ENCODE measurements at regions not wholly inside any gene's neighbourhood (a gene's known extent, or its start where the extent isn't known, plus 50 kb on each side); places are given as distances from the start of the nearest gene placed in this dataset.

DNA sequence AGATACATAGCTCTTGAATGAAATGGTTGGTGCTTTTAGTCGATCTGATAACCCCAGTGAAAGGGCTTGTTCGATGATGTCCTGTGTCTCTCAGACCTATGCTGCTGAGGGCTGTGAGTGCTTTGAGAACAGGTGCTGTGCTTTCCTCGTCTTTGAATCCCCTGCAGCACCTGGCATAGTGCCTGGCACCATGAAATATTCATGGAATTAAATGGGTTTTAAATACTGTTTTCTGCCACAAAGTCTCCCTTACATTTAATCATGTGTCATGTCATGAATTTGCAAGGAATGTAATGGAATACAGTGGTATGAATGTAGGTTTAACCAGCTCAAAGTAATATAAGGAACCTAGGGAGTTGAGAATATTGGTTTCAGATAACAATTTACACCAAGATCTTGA is 220.5 kb upstream of the PRICKLE1 start:
- no peak for TF ChIP-seq CTCF (IDR thresholded peaks at IDR 0.05)
- TF ChIP-seq POLR2A (IDR thresholded peaks at IDR 0.05): no peak

All from tibial nerve (tissue), 3 donors.